Retinal pigment epithelial cell (primary cell): ENCODE measurements at regions not wholly inside any gene's neighbourhood (a gene's known extent, or its start where the extent isn't known, plus 50 kb on each side); places are given as distances from the start of the nearest gene placed in this dataset.
A peak's percentile ranks its signal among the peaks of the same experiment; 100 is the strongest.

ENCODE experiments used
- DNase-seq: peaks from one replicate; pipeline ENCODE4 v3.0.0-alpha.2; 2010; ENCODE audit warnings: low read depth
- H3K4me3 ChIP-seq: 2 replicates; pipeline ENCODE4 v1.5.1; 2011; ENCODE audit warnings: mild to moderate bottlenecking, low read length, control low read depth, moderate library complexity
- TF ChIP-seq, protein P1 (sequence below): conservative IDR thresholded peaks from 2 replicates; pipeline ENCODE4 v1.5.1; 2011; ENCODE audit warnings: low read depth, low read length, control low read depth, inconsistent platforms

- TF ChIP-seq, protein P1, sequence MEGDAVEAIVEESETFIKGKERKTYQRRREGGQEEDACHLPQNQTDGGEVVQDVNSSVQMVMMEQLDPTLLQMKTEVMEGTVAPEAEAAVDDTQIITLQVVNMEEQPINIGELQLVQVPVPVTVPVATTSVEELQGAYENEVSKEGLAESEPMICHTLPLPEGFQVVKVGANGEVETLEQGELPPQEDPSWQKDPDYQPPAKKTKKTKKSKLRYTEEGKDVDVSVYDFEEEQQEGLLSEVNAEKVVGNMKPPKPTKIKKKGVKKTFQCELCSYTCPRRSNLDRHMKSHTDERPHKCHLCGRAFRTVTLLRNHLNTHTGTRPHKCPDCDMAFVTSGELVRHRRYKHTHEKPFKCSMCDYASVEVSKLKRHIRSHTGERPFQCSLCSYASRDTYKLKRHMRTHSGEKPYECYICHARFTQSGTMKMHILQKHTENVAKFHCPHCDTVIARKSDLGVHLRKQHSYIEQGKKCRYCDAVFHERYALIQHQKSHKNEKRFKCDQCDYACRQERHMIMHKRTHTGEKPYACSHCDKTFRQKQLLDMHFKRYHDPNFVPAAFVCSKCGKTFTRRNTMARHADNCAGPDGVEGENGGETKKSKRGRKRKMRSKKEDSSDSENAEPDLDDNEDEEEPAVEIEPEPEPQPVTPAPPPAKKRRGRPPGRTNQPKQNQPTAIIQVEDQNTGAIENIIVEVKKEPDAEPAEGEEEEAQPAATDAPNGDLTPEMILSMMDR = no peak
- DNase-seq = no peak
- no peak overlapping the region for H3K4me3 ChIP-seq
These were observed 245.3 kb downstream of the IRS2 start for GRCh38 chr13:109541081-109541480.

DNA sequence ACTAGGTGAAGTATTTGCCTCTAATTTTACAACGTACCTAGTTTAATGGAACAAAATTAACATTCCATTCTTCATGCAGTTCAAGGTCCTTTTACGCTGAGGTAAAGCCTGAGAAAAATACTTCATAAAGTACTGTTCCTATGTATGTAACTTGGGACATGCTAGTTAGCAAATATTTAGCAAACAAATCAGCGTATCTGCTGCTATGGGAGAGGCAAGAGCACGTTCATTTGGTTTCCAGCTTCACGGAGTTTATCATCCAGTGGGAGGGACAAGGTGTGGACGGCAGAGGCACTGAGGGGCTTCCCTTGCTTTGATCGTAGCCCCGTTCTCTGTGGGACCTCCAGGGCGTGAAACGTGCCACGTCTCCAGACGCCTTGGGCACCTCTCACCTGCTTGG is 248.8 kb downstream of the IRS2 start:
- DNase-seq = no peak
- no peak overlapping the region for H3K4me3 ChIP-seq
- TF ChIP-seq, protein P1 = no peak

GRCh38 chr13:109533350-109533749 is 253.0 kb downstream of the IRS2 start:
- TF ChIP-seq, protein P1 = no peak
- no peak overlapping the region for H3K4me3 ChIP-seq
- no peak for DNase-seq

DNA sequence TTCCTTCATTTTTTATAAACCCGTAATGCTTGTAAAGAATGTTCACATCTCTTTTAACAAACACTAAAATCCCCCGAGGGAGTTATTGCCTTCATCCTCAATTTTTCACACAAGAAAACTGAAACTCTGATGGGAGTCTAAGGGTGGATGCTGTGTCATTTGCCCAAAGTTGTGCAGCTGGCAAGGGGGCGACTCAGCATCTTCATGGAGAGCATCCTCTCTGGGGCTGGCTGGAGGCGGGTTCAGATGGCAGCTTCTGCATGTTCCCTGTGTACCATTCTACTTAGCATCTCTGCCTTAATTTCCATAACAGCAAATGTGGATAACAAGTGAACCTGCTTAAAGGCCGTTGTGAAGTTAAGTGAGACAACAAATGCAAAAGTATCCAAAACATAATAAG is 256.4 kb downstream of the IRS2 start:
- no peak for DNase-seq
- TF ChIP-seq, protein P1 = no peak
- H3K4me3 ChIP-seq = no peak overlapping the region

GRCh38 chr13:109521719-109522118 is 264.7 kb downstream of the IRS2 start:
- TF ChIP-seq, protein P1 = no peak
- DNase-seq = no peak

DNA sequence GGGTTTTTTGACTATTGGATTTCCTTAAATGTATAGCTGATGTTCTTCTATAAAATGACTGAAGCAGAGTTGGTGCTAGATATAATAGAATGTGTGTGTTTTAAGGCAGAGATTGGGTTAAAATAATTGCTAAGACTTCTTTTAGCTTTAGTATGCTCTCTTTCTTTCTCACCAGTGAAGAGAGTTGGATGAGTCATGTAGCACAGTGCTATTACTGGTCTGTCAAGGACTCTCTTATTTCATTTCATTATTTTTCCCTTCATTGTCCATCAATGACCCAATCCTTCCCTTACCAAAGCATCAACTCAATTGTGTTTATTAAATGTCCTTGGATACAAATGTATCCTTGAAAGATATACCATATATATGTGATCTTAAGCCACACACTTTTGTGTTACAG is 268.9 kb downstream of the IRS2 start:
- no peak for DNase-seq
- H3K4me3 ChIP-seq = no peak overlapping the region
- TF ChIP-seq, protein P1 = no peak

More at GRCh38 chr13:109521719-109522118, 264.7 kb downstream of the IRS2 start:
- no peak overlapping the region for H3K4me3 ChIP-seq

DNA sequence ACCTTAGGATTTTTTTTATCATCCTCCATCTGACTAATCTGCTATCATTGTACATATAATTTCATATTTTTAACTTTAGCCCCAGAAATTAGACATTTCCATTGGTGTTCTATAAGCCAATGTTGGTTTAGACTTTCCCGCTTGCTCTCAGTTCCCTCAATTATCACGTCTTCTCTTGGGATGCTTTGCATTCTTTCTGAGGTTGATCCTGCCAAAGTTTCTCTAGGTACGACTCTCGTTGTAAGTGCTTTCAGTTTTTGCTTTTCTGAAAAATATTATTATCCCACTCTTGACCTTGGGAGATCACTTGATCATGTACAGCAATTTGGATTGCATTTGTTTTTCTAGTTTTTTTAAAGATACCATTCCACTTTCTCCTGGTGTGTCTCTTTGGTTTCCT is 270.2 kb downstream of the IRS2 start:
- no peak overlapping the region for H3K4me3 ChIP-seq
- TF ChIP-seq, protein P1 = no peak
- peak; percentile 5 for DNase-seq
